ENCODE measurements at regions not wholly inside any gene's neighbourhood (a gene's known extent, or its start where the extent isn't known, plus 50 kb on each side); places are given as distances from the start of the nearest gene placed in this dataset.

DNA sequence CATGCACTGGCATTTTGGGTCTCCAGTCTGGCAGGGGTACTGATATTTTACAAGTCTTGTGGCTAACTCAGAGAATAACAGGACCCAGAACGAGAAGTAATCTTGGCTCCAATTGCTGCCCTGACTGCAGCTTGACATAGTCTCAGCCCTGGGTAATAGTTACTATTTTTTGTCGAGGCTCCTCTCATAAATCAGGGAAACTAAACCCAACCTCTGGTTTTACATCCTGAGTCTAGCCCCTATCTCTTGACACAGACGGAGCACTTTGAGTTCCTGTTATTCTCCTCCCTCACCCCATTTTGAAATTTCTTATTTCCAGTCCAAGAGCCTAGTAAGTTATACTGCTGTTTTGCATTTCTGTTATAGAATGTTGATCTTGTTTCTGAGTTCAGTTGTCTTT lies 276.1 kb upstream of the GOLIM4 start:
- no peaks in the 10 kb centered on the region for H3K27me3 ChIP-seq (ENCODE audit: control insufficient read depth, insufficient read depth, low read length)
- POLR2A ChIA-PET: no interaction called here
- no peak for DNase-seq (ENCODE audit: low read depth)
- no peak overlapping the region for H3K4me3 ChIP-seq (ENCODE audit: low read depth, low read length)
- no peaks in the 10 kb centered on the region for H3K36me3 ChIP-seq (ENCODE audit: control insufficient read depth, insufficient read depth, low read length)
- TF ChIP-seq, protein P1, sequence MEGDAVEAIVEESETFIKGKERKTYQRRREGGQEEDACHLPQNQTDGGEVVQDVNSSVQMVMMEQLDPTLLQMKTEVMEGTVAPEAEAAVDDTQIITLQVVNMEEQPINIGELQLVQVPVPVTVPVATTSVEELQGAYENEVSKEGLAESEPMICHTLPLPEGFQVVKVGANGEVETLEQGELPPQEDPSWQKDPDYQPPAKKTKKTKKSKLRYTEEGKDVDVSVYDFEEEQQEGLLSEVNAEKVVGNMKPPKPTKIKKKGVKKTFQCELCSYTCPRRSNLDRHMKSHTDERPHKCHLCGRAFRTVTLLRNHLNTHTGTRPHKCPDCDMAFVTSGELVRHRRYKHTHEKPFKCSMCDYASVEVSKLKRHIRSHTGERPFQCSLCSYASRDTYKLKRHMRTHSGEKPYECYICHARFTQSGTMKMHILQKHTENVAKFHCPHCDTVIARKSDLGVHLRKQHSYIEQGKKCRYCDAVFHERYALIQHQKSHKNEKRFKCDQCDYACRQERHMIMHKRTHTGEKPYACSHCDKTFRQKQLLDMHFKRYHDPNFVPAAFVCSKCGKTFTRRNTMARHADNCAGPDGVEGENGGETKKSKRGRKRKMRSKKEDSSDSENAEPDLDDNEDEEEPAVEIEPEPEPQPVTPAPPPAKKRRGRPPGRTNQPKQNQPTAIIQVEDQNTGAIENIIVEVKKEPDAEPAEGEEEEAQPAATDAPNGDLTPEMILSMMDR (IDR thresholded peaks at IDR 0.05; ENCODE audit: insufficient read depth, low read depth, low read length): no peak
- CTCF ChIA-PET: no interaction called here

DNA sequence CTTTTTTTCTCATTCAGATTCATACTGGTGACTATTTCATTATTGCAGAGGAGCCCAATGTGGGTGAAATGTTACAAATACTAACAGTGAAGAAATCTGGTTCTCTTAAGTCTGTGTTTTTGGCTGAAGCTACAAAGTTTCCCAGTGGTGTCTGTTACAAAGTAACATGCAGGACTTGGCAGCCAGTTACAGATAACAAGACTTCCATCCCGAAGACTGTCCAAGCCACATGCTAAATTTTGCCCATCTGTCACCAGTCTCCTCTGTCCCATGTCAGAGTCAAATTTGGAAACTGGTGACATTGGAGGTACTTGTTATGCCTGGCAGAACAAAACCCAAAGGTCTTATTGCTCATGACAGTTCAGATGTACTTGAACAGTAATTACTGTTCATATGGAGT lies 269.2 kb upstream of the GOLIM4 start:
- ChIA-PET POLR2A (no interaction called here), CTCF (interaction anchor here (0.7 kb wide), 1 partner anchor 265 kb away, joined by 5 read pairs; no protein-coding TSS in a partner anchor)
- Histone ChIP-seq H3K36me3 (ENCODE audit: control insufficient read depth, insufficient read depth, low read length) (no peaks in the 10 kb centered on the region), H3K27me3 (ENCODE audit: control insufficient read depth, insufficient read depth, low read length) (no peaks in the 10 kb centered on the region), H3K4me3 (ENCODE audit: low read depth, low read length) (no peak overlapping the region)
- DNase-seq (ENCODE audit: low read depth): no peak
- TF ChIP-seq, protein P1 (IDR thresholded peaks at IDR 0.05; ENCODE audit: insufficient read depth, low read depth, low read length): no peak

GRCh38 chr3:168362661-168363247 lies 267.0 kb upstream of the GOLIM4 start:
- DNase-seq (ENCODE audit: low read depth): no peak
- H3K27me3 ChIP-seq (ENCODE audit: control insufficient read depth, insufficient read depth, low read length): no peaks in the 10 kb centered on the region
- TF ChIP-seq, protein P1 (IDR thresholded peaks at IDR 0.05; ENCODE audit: insufficient read depth, low read depth, low read length): no peak
- no peak overlapping the region for H3K4me3 ChIP-seq (ENCODE audit: low read depth, low read length)
- no peaks in the 10 kb centered on the region for H3K36me3 ChIP-seq (ENCODE audit: control insufficient read depth, insufficient read depth, low read length)
- ChIA-PET CTCF (no interaction called here), POLR2A (no interaction called here)

GRCh38 chr3:168362156-168362555 lies 266.4 kb upstream of the GOLIM4 start:
- ChIA-PET POLR2A (no interaction called here), CTCF (no interaction called here)
- H3K4me3 ChIP-seq (ENCODE audit: low read depth, low read length): no peak overlapping the region
- no peaks in the 10 kb centered on the region for H3K36me3 ChIP-seq (ENCODE audit: control insufficient read depth, insufficient read depth, low read length)
- DNase-seq (ENCODE audit: low read depth): no peak
- H3K27me3 ChIP-seq (ENCODE audit: control insufficient read depth, insufficient read depth, low read length): no peaks in the 10 kb centered on the region
- TF ChIP-seq, protein P1 (IDR thresholded peaks at IDR 0.05; ENCODE audit: insufficient read depth, low read depth, low read length): no peak

DNA sequence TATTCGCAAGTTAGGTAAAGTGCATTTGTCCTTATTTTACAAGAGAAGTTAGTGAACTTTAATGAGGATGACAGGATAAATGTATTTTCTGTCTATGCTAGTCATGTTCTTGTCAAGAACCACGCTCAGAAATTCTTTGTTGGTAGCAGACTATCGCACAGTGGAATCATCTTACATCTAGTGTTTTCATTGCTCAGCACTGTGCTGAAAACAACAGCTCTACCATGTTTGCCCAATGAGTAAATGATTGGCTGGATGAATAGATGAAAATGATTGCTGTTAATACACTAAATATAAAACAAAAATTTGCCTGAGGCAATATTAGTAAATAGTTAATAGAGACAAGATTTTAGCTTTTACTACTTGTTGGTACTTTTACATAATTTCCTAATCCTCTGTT lies 265.3 kb upstream of the GOLIM4 start:
- POLR2A ChIA-PET: no interaction called here

More for the DNA sequence above, 265.3 kb upstream of the GOLIM4 start:
- Histone ChIP-seq H3K4me3 (ENCODE audit: low read depth, low read length) (no peak overlapping the region), H3K27me3 (ENCODE audit: control insufficient read depth, insufficient read depth, low read length) (no peaks in the 10 kb centered on the region), H3K36me3 (ENCODE audit: control insufficient read depth, insufficient read depth, low read length) (no peaks in the 10 kb centered on the region)
- CTCF ChIA-PET: no interaction called here
- TF ChIP-seq, protein P1 (IDR thresholded peaks at IDR 0.05; ENCODE audit: insufficient read depth, low read depth, low read length): no peak
- DNase-seq (ENCODE audit: low read depth): no peak

Measured in BJ (cell line).